IMR-90 (cell line): ENCODE measurements at regions not wholly inside any gene's neighbourhood (a gene's known extent, or its start where the extent isn't known, plus 50 kb on each side); places are given as distances from the start of the nearest gene placed in this dataset.

Experiments
- ATAC-seq: fragments of 200-7000 bp; cut with Tn5 transposase; 2 replicates; pipeline ENCODE4 v1.9.1; 2020; ENCODE audit warnings: low read depth, mild to moderate bottlenecking, moderate library complexity
- BruUV-seq: library from RNA; stranded (reverse); fragments of 400-500 nt; replicated peaks from 2 replicates; lab custom pipeline; 2021; lab: Mats Ljungman, UMichigan
- CTCF ChIA-PET: fragments of 300-600 bp; formaldehyde crosslinking; extraction: SDS; loops from one replicate; lab custom pipeline; 2021; ENCODE audit warnings: antibody characterized with exemption; lab: Yijun Ruan, JAX
- POLR2A ChIA-PET: fragments of 300-600 bp; sonication (Branson Sonifier 250); formaldehyde crosslinking; loops from one replicate; lab custom pipeline; 2022; ENCODE audit warnings: antibody characterized with exemption; ENCODE audit not compliant: unreplicated experiment; lab: Charles Lee
- DNase-seq: peaks from one replicate; pipeline ENCODE4 v3.0.0; 2013
- H2AFZ ChIP-seq: replicated peaks from 2 replicates; pipeline ENCODE3; 2013; ENCODE audit warnings: low read length, mild to moderate bottlenecking; ENCODE audit not compliant: poor library complexity
- H2AK5ac ChIP-seq: 2 replicates; pipeline ENCODE4 v1.6.1; 2013; ENCODE audit warnings: low read depth, low read length, inconsistent platforms
- H2AK9ac ChIP-seq: replicated peaks from 2 replicates; pipeline ENCODE3; 2013; ENCODE audit warnings: mild to moderate bottlenecking, low read depth, low read length, moderate library complexity; ENCODE audit not compliant: poor library complexity
- H2BK120ac ChIP-seq: 2 replicates; pipeline ENCODE4 v1.6.1; 2013; ENCODE audit warnings: low read depth, low read length, inconsistent platforms
- H2BK15ac ChIP-seq: 3 replicates; pipeline ENCODE4 v1.6.1; 2013; ENCODE audit warnings: low read depth, low read length, inconsistent platforms
- H2BK20ac ChIP-seq: 2 replicates; pipeline ENCODE4 v1.6.1; 2013; ENCODE audit warnings: low read depth, mild to moderate bottlenecking, inconsistent platforms, low read length, moderate library complexity
- H2BK5ac ChIP-seq: 2 replicates; pipeline ENCODE4 v1.6.1; 2013; ENCODE audit warnings: mild to moderate bottlenecking, low read depth, low read length, inconsistent platforms; ENCODE audit not compliant: poor library complexity, severe bottlenecking
- H3K14ac ChIP-seq: replicated peaks from 2 replicates; pipeline ENCODE4 v1.6.1; 2013; ENCODE audit warnings: low read depth, low read length, inconsistent platforms
- H3K18ac ChIP-seq: 2 replicates; pipeline ENCODE4 v1.6.1; 2013; ENCODE audit warnings: low read depth, low read length, control low read depth
- H3K23ac ChIP-seq: 2 replicates; pipeline ENCODE4 v1.6.1; 2013; ENCODE audit warnings: low read depth, low read length, inconsistent platforms
- H3K27ac ChIP-seq: 2 replicates; pipeline ENCODE4 v1.5.1; 2013; ENCODE audit warnings: mild to moderate bottlenecking, control low read depth, low read length; ENCODE audit not compliant: insufficient read depth
- H3K27me3 ChIP-seq: 2 replicates; pipeline ENCODE4 v1.6.1; 2013; ENCODE audit warnings: low read length; ENCODE audit not compliant: control insufficient read depth, insufficient read depth
- H3K36me3 ChIP-seq: 2 replicates; pipeline ENCODE4 v1.6.1; 2013; ENCODE audit warnings: low read length, mixed read lengths; ENCODE audit not compliant: control insufficient read depth, insufficient read depth
- H3K4ac ChIP-seq: 2 replicates; pipeline ENCODE4 v1.6.1; 2013; ENCODE audit warnings: low read depth, low read length, inconsistent platforms
- H3K4me1 ChIP-seq: 2 replicates; pipeline ENCODE4 v1.6.1; 2013; ENCODE audit warnings: low read length, mixed read lengths; ENCODE audit not compliant: control insufficient read depth, insufficient read depth
- H3K4me2 ChIP-seq: 2 replicates; pipeline ENCODE4 v1.6.1; 2013; ENCODE audit warnings: low read depth, mild to moderate bottlenecking, control low read depth, low read length, moderate library complexity
- H3K4me3 ChIP-seq: 2 replicates; pipeline ENCODE4 v1.5.1; 2013; ENCODE audit warnings: low read depth, mild to moderate bottlenecking, control low read depth, low read length, moderate library complexity; ENCODE audit not compliant: insufficient read depth
- H3K56ac ChIP-seq: 2 replicates; pipeline ENCODE4 v1.6.1; 2013; ENCODE audit warnings: low read length, inconsistent platforms; ENCODE audit not compliant: insufficient read depth; ENCODE audit errors: extremely low read depth
- H3K79me1 ChIP-seq, 2 experiments: 2 replicates each; pipeline ENCODE4 v1.6.1; 2013; ENCODE audit warnings: low read length in 2 of 2, inconsistent platforms in 1 of 2, low read depth in 1 of 2
- H3K9ac ChIP-seq: 2 replicates; pipeline ENCODE4 v1.6.1; 2013; ENCODE audit warnings: low read depth, low read length, control low read depth
- H3K9me1 ChIP-seq: 2 replicates; pipeline ENCODE4 v1.6.1; 2013; ENCODE audit warnings: low read length, inconsistent platforms; ENCODE audit not compliant: insufficient read depth
- H3K9me3 ChIP-seq: 2 replicates; pipeline ENCODE4 v1.6.1; 2013; ENCODE audit warnings: low read length; ENCODE audit not compliant: control insufficient read depth, insufficient read depth
- H4K20me1 ChIP-seq: 2 replicates; pipeline ENCODE4 v1.6.1; 2013; ENCODE audit warnings: low read length, inconsistent platforms; ENCODE audit not compliant: insufficient read depth
- H4K5ac ChIP-seq: 2 replicates; pipeline ENCODE4 v1.6.1; 2013; ENCODE audit warnings: mild to moderate bottlenecking, low read depth, low read length, control low read depth
- H4K8ac ChIP-seq, 2 experiments: 2 replicates each; pipeline ENCODE4 v1.6.1; 2013; ENCODE audit warnings: low read depth in 2 of 2, low read length in 2 of 2, control low read depth in 1 of 2, inconsistent platforms in 1 of 2
- H4K91ac ChIP-seq: 2 replicates; pipeline ENCODE4 v1.6.1; 2013; ENCODE audit warnings: low read depth, low read length, inconsistent platforms; ENCODE audit not compliant: insufficient read depth
- BHLHE40 ChIP-seq: fragments of 150-350 bp; IDR thresholded peaks from 2 replicates; pipeline ENCODE4 v1.6.1; 2016; ENCODE audit warnings: mild to moderate bottlenecking, low read depth, low read length
- CEBPB ChIP-seq: IDR thresholded peaks from 2 replicates; pipeline ENCODE4 v1.6.1; 2012; ENCODE audit warnings: low read depth, low read length, improper control_type of control experiment
- CHD1 ChIP-seq: IDR thresholded peaks from 2 replicates; pipeline ENCODE4 v1.6.1; 2012; ENCODE audit warnings: low read depth, low read length, improper control_type of control experiment
- CTCF ChIP-seq: conservative IDR thresholded peaks from 2 replicates; pipeline ENCODE4 v1.5.1; 2012; ENCODE audit warnings: mild to moderate bottlenecking, low read depth, low read length, improper control_type of control experiment
- ELK1 ChIP-seq: fragments of 150-350 bp; IDR thresholded peaks from 2 replicates; pipeline ENCODE4 v1.6.1; 2016; ENCODE audit warnings: low read depth, mild to moderate bottlenecking, low read length, moderate library complexity, borderline replicate concordance
- FOS ChIP-seq: fragments of 150-350 bp; IDR thresholded peaks from 2 replicates; pipeline ENCODE4 v1.6.1; 2016; ENCODE audit warnings: low read depth, low read length
- MAFK ChIP-seq: IDR thresholded peaks from 2 replicates; pipeline ENCODE4 v1.6.1; 2012; ENCODE audit warnings: low read depth, low read length, improper control_type of control experiment
- MAZ ChIP-seq: IDR thresholded peaks from 2 replicates; pipeline ENCODE4 v1.6.1; 2012; ENCODE audit warnings: low read depth, mild to moderate bottlenecking, low read length, improper control_type of control experiment, moderate library complexity, borderline replicate concordance
- MXI1 ChIP-seq: IDR thresholded peaks from 2 replicates; pipeline ENCODE4 v1.6.1; 2012; ENCODE audit warnings: low read depth, mild to moderate bottlenecking, low read length, moderate library complexity, borderline replicate concordance
- NFE2L2 ChIP-seq: fragments of 150-350 bp; IDR thresholded peaks from 2 replicates; pipeline ENCODE4 v1.6.1; 2016; ENCODE audit warnings: low read depth, mild to moderate bottlenecking, low read length
- POLR2A ChIP-seq: IDR thresholded peaks from 2 replicates; pipeline ENCODE4 v1.6.1; 2012; ENCODE audit warnings: mild to moderate bottlenecking, low read depth, low read length
- RAD21 ChIP-seq: IDR thresholded peaks from 2 replicates; pipeline ENCODE4 v1.6.1; 2012; ENCODE audit warnings: low read length, improper control_type of control experiment
- RCOR1 ChIP-seq: IDR thresholded peaks from 2 replicates; pipeline ENCODE4 v1.6.1; 2012; ENCODE audit warnings: mild to moderate bottlenecking, low read length, improper control_type of control experiment; ENCODE audit not compliant: insufficient replicate concordance
- RFX5 ChIP-seq: IDR thresholded peaks from 2 replicates; pipeline ENCODE4 v1.8.0; 2012; ENCODE audit warnings: low read depth, mild to moderate bottlenecking, low read length, moderate library complexity
- SMC3 ChIP-seq: fragments of 150-350 bp; IDR thresholded peaks from 2 replicates; pipeline ENCODE4 v1.6.1; 2016; ENCODE audit warnings: low read depth, mild to moderate bottlenecking, antibody characterized with exemption, low read length, moderate library complexity
- USF2 ChIP-seq: fragments of 150-350 bp; IDR thresholded peaks from 2 replicates; pipeline ENCODE4 v1.6.1; 2017; ENCODE audit warnings: mild to moderate bottlenecking, antibody characterized with exemption, low read length, low read depth
- WGBS, 2 experiments: methylation state at CpG; one replicate each; pipeline versions ENCODE4 v1.1.5 to v1.1.7; 2013; ENCODE audit warnings: missing lambda C conversion rate in 2 of 2; ENCODE audit not compliant: insufficient read length in 1 of 2; ENCODE audit errors: extremely low coverage in 2 of 2; 5-methylcytosine and 5-hydroxymethylcytosine counted together
- dilution Hi-C: fragments of 300-500 bp; cut with HindIII; formaldehyde crosslinking; loops from one replicate; pipeline ENCODE4 v1.14.3; 2018; ENCODE audit warnings: low sequenced_read_pairs; ENCODE audit not compliant: unreplicated experiment
- in situ Hi-C: fragments of 300-500 bp; cut with MboI; formaldehyde crosslinking; loops from 3 replicates; pipeline ENCODE4 v1.14.3; 2019; ENCODE audit warnings: low sequenced_read_pairs, inconsistent platforms, mixed read lengths
- intact Hi-C: fragments of 100-400 bp; cut with micrococcal nuclease; formaldehyde crosslinking; loops from 2 replicates; pipeline ENCODE4 v1.10.0; 2022

- H4K20me1 ChIP-seq: no peaks in the 10 kb centered on the region
- peak overlapping the region; percentile 46; the same call in 1 of the 2 replicates for H3K23ac ChIP-seq
- H2AFZ ChIP-seq: no peak overlapping the region
- H2BK5ac ChIP-seq: no peak overlapping the region
- no peak overlapping the region; the same call in 1 of the 2 replicates for H3K4ac ChIP-seq
- ATAC-seq: no peak
- H2BK20ac ChIP-seq: no peak overlapping the region
- H2AK5ac ChIP-seq: no peak overlapping the region
- in situ Hi-C loops (no loop called here), intact Hi-C loops (no loop called here), dilution Hi-C loops (no loop called here)
- H3K27me3 ChIP-seq: no peaks in the 10 kb centered on the region
- ChIA-PET POLR2A (interaction anchor here (0.6 kb wide), 1 partner anchor 13 kb away, joined by 3 read pairs; no protein-coding TSS in a partner anchor), CTCF (no interaction called here)
- H3K18ac ChIP-seq: no peak overlapping the region
- no TSS peak for BruUV-seq
- no peak overlapping the region for H3K56ac ChIP-seq
- H3K27ac ChIP-seq: no peak overlapping the region
- peaks cover 5% of the 10 kb centered on the region for H3K36me3 ChIP-seq
- no peak overlapping the region for H4K8ac ChIP-seq
- TF ChIP-seq NFE2L2 (no peak), CHD1 (no peak), MXI1 (no peak), SMC3 (no peak), USF2 (no peak), CTCF (no peak), MAFK (no peak), RFX5 (no peak), POLR2A (no peak), BHLHE40 (no peak), RCOR1 (no peak), FOS (no peak), MAZ (no peak), CEBPB (no peak), RAD21 (no peak), ELK1 (no peak)
- H3K4me2 ChIP-seq: no peak overlapping the region
- H3K79me1 ChIP-seq: peaks cover 2 to 9% of the 10 kb centered on the region in 2 experiments; a peak in 2 of 4 replicates
- no peak overlapping the region for H3K4me3 ChIP-seq
- no peaks in the 10 kb centered on the region for H3K9me3 ChIP-seq
- no peak overlapping the region for H2BK120ac ChIP-seq
- no peak overlapping the region for H4K91ac ChIP-seq
- H3K4me1 ChIP-seq: peaks cover 3% of the 10 kb centered on the region
- peaks cover 12% of the 10 kb centered on the region for H3K9me1 ChIP-seq
- no peak overlapping the region for H2BK15ac ChIP-seq
- no peak for DNase-seq
- H3K9ac ChIP-seq: no peak overlapping the region
- no peak overlapping the region for H2AK9ac ChIP-seq
- no CpG with 5 or more reads among the region's 8 CpGs for WGBS, 2 experiments
- H3K14ac ChIP-seq: no peak overlapping the region
- no peak overlapping the region for H4K5ac ChIP-seq
These were observed 182.1 kb downstream of the UTRN start for GRCh38 chr6:144467172-144467762.
